ENCODE measurements at regions not wholly inside any gene's neighbourhood (a gene's known extent, or its start where the extent isn't known, plus 50 kb on each side); places are given as distances from the start of the nearest gene placed in this dataset.

GRCh38 chr2:19709553-19709952 lies 192.2 kb downstream of the TTC32 start:
- no peak for DNase-seq (ENCODE audit: low spot score)
- no peak for TF ChIP-seq CTCF (IDR thresholded peaks at IDR 0.05; ENCODE audit: borderline replicate concordance, control extremely low read depth, extremely low read depth, insufficient read depth, missing control alignments)
- in situ Hi-C loops (cut with MboI; ENCODE audit: low sequenced_read_pairs, unreplicated experiment): no loop called here

- no peak for DNase-seq (ENCODE audit: low spot score)
- TF ChIP-seq CTCF (IDR thresholded peaks at IDR 0.05; ENCODE audit: borderline replicate concordance, control extremely low read depth, extremely low read depth, insufficient read depth, missing control alignments): no peak
- in situ Hi-C loops (cut with MboI; ENCODE audit: low sequenced_read_pairs, unreplicated experiment): no loop called here
Measured at GRCh38 chr2:19708776-19709175, 193.0 kb downstream of the TTC32 start.

GRCh38 chr2:19706332-19706731 lies 195.5 kb downstream of the TTC32 start:
- no peak for DNase-seq (ENCODE audit: low spot score)
- in situ Hi-C loops (cut with MboI; ENCODE audit: low sequenced_read_pairs, unreplicated experiment): no loop called here
- TF ChIP-seq CTCF (IDR thresholded peaks at IDR 0.05; ENCODE audit: borderline replicate concordance, control extremely low read depth, extremely low read depth, insufficient read depth, missing control alignments): no peak

- in situ Hi-C loops (cut with MboI; ENCODE audit: low sequenced_read_pairs, unreplicated experiment): no loop called here
- DNase-seq (ENCODE audit: low spot score): no peak
- TF ChIP-seq CTCF (IDR thresholded peaks at IDR 0.05; ENCODE audit: borderline replicate concordance, control extremely low read depth, extremely low read depth, insufficient read depth, missing control alignments): no peak
Measured at GRCh38 chr2:19702267-19702666, 199.5 kb downstream of the TTC32 start.

GRCh38 chr2:19700861-19701585 lies 200.8 kb downstream of the TTC32 start:
- TF ChIP-seq CTCF (IDR thresholded peaks at IDR 0.05; ENCODE audit: borderline replicate concordance, control extremely low read depth, extremely low read depth, insufficient read depth, missing control alignments): no peak
- in situ Hi-C loops (cut with MboI; ENCODE audit: low sequenced_read_pairs, unreplicated experiment): no loop called here
- DNase-seq (ENCODE audit: low spot score): no peak

- DNase-seq (ENCODE audit: low spot score): no peak
- no peak for TF ChIP-seq CTCF (IDR thresholded peaks at IDR 0.05; ENCODE audit: borderline replicate concordance, control extremely low read depth, extremely low read depth, insufficient read depth, missing control alignments)
- in situ Hi-C loops (cut with MboI; ENCODE audit: low sequenced_read_pairs, unreplicated experiment): no loop called here
Measured at GRCh38 chr2:19697131-19697530, 204.7 kb downstream of the TTC32 start.
